ENCODE measurements at regions not wholly inside any gene's neighbourhood (a gene's known extent, or its start where the extent isn't known, plus 50 kb on each side); places are given as distances from the start of the nearest gene placed in this dataset.

DNA sequence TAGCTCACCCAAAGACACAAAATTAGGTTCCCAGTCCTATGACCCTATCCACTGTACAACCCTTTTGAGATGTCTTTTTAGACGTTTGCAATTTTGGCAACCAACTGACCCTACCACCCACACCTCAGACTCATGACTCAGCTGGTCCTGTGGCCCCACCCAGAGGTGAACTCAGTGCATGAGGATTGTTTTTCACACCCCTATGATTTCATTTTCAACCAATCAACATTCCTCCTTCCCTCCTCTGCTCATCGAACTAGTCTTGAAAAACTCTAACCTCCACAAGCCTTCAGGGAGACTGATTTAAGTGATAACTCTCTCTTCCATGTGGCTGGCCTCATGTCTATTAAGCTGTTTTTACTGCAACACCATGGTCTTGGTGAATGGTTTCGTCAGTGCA is 350.7 kb downstream of the UQCRFS1 start:
- ATAC-seq, result no peak
- CTCF ChIA-PET, result interaction anchor here (0.9 to 1.5 kb wide), 3 partner anchors 17 to 125 kb away, joined by 3 to 5 read pairs (median 4); no protein-coding TSS in a partner anchor

More for the DNA sequence above, 350.7 kb downstream of the UQCRFS1 start:
- Mint-ChIP-seq H3K4me3 (no peak overlapping the region), H3K9me3 (peaks cover 3% of the 10 kb centered on the region; the same call in 1 of the 2 replicates), H3K27me3 (ENCODE audit: low read depth) (peaks cover 3% of the 10 kb centered on the region; the same call in 1 of the 2 replicates), H3K4me1 (no peaks in the 10 kb centered on the region), H3K36me3 (no peaks in the 10 kb centered on the region), H3K27ac (no peak overlapping the region)
- TF ChIP-seq ZNF232 (CRISPR knock-in tag; IDR thresholded peaks at IDR 0.05) (no peak), E2F4 (CRISPR knock-in tag; IDR thresholded peaks at IDR 0.05; ENCODE audit: borderline replicate concordance, low read depth) (no peak), JAZF1 (CRISPR knock-in tag; IDR thresholded peaks at IDR 0.05) (no peak), CTCF (IDR thresholded peaks at IDR 0.05) (no peak), ZNF138 (CRISPR knock-in tag; conservative IDR thresholded peaks at IDR 0.05) (no peak), HMGA2 (CRISPR knock-in tag; IDR thresholded peaks at IDR 0.05) (no peak), ETV6 (CRISPR knock-in tag; IDR thresholded peaks at IDR 0.05) (no peak), ZNF281 (CRISPR knock-in tag; IDR thresholded peaks at IDR 0.05) (no peak), USF2 (CRISPR knock-in tag; IDR thresholded peaks at IDR 0.05) (no peak), ZNF121 (CRISPR knock-in tag; IDR thresholded peaks at IDR 0.05) (no peak), ZNF671 (CRISPR knock-in tag; IDR thresholded peaks at IDR 0.05) (no peak)
- TF ChIP-seq, protein P1, sequence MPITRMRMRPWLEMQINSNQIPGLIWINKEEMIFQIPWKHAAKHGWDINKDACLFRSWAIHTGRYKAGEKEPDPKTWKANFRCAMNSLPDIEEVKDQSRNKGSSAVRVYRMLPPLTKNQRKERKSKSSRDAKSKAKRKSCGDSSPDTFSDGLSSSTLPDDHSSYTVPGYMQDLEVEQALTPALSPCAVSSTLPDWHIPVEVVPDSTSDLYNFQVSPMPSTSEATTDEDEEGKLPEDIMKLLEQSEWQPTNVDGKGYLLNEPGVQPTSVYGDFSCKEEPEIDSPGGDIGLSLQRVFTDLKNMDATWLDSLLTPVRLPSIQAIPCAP (CRISPR knock-in tag; IDR thresholded peaks at IDR 0.05), result no peak
- TF ChIP-seq, protein P2, sequence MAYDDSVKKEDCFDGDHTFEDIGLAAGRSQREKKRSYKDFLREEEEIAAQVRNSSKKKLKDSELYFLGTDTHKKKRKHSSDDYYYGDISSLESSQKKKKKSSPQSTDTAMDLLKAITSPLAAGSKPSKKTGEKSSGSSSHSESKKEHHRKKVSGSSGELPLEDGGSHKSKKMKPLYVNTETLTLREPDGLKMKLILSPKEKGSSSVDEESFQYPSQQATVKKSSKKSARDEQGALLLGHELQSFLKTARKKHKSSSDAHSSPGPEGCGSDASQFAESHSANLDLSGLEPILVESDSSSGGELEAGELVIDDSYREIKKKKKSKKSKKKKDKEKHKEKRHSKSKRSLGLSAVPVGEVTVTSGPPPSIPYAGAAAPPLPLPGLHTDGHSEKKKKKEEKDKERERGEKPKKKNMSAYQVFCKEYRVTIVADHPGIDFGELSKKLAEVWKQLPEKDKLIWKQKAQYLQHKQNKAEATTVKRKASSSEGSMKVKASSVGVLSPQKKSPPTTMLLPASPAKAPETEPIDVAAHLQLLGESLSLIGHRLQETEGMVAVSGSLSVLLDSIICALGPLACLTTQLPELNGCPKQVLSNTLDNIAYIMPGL (CRISPR knock-in tag; IDR thresholded peaks at IDR 0.05), result no peak
- TF ChIP-seq, protein P3, sequence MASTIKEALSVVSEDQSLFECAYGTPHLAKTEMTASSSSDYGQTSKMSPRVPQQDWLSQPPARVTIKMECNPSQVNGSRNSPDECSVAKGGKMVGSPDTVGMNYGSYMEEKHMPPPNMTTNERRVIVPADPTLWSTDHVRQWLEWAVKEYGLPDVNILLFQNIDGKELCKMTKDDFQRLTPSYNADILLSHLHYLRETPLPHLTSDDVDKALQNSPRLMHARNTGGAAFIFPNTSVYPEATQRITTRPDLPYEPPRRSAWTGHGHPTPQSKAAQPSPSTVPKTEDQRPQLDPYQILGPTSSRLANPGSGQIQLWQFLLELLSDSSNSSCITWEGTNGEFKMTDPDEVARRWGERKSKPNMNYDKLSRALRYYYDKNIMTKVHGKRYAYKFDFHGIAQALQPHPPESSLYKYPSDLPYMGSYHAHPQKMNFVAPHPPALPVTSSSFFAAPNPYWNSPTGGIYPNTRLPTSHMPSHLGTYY (CRISPR knock-in tag; IDR thresholded peaks at IDR 0.05), result no peak
- TF ChIP-seq, protein P4, sequence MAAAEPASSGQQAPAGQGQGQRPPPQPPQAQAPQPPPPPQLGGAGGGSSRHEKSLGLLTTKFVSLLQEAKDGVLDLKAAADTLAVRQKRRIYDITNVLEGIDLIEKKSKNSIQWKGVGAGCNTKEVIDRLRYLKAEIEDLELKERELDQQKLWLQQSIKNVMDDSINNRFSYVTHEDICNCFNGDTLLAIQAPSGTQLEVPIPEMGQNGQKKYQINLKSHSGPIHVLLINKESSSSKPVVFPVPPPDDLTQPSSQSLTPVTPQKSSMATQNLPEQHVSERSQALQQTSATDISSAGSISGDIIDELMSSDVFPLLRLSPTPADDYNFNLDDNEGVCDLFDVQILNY (CRISPR knock-in tag; IDR thresholded peaks at IDR 0.05), result no peak
- TF ChIP-seq, protein P5, sequence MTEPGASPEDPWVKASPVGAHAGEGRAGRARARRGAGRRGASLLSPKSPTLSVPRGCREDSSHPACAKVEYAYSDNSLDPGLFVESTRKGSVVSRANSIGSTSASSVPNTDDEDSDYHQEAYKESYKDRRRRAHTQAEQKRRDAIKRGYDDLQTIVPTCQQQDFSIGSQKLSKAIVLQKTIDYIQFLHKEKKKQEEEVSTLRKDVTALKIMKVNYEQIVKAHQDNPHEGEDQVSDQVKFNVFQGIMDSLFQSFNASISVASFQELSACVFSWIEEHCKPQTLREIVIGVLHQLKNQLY (CRISPR knock-in tag; IDR thresholded peaks at IDR 0.05), result no peak
- TF ChIP-seq, protein P6, sequence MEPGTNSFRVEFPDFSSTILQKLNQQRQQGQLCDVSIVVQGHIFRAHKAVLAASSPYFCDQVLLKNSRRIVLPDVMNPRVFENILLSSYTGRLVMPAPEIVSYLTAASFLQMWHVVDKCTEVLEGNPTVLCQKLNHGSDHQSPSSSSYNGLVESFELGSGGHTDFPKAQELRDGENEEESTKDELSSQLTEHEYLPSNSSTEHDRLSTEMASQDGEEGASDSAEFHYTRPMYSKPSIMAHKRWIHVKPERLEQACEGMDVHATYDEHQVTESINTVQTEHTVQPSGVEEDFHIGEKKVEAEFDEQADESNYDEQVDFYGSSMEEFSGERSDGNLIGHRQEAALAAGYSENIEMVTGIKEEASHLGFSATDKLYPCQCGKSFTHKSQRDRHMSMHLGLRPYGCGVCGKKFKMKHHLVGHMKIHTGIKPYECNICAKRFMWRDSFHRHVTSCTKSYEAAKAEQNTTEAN (CRISPR knock-in tag; IDR thresholded peaks at IDR 0.05), result no peak
- no peak for DNase-seq (ENCODE audit: low spot score)
- POLR2A ChIA-PET, result no interaction called here

Data from WTC11 (cell line).